SU-DHL-6 (cell line): ENCODE measurements at regions not wholly inside any gene's neighbourhood (a gene's known extent, or its start where the extent isn't known, plus 50 kb on each side); places are given as distances from the start of the nearest gene placed in this dataset.

ENCODE experiments used
- H2AFZ ChIP-seq: fragments of 200-600 bp; sonication (generic); 2 replicates; pipeline ENCODE4 v1.6.1; 2014; ENCODE audit warnings: low read depth, mild to moderate bottlenecking, moderate library complexity, mixed read lengths, antibody characterized with exemption, low read length; ENCODE audit not compliant: severe bottlenecking
- H3F3A ChIP-seq: fragments of 200-600 bp; shearing (Covaris generic); 2 replicates; pipeline ENCODE4 v1.6.0; 2016; ENCODE audit warnings: antibody characterized with exemption, mild to moderate bottlenecking; ENCODE audit not compliant: insufficient read depth
- H3K27ac ChIP-seq: fragments of 200-600 bp; sonication (generic); 2 replicates; pipeline ENCODE4 v1.5.1; 2016; ENCODE audit warnings: low read depth, mild to moderate bottlenecking, low read length, moderate library complexity, mixed read lengths
- H3K27me3 ChIP-seq: fragments of 200-600 bp; sonication (generic), shearing (Covaris generic); 2 replicates; pipeline ENCODE4 v1.6.0; 2014; ENCODE audit warnings: mild to moderate bottlenecking, low read length
- H3K36me3 ChIP-seq: fragments of 200-600 bp; sonication (generic); 2 replicates; pipeline ENCODE4 v1.6.1; 2014; ENCODE audit warnings: mild to moderate bottlenecking, low read length, mixed read lengths
- H3K4me2 ChIP-seq: fragments of 300-600, 200-600 bp; shearing (Covaris generic), sonication (generic); 2 replicates; pipeline ENCODE4 v1.6.0; 2014; ENCODE audit warnings: low read length, low read depth, mild to moderate bottlenecking; ENCODE audit not compliant: poor library complexity, severe bottlenecking
- H3K4me3 ChIP-seq: fragments of 200-600 bp; sonication (generic); 2 replicates; pipeline ENCODE4 v1.5.1; 2014; ENCODE audit warnings: antibody characterized with exemption, low read length, mild to moderate bottlenecking, mixed read lengths; ENCODE audit not compliant: insufficient read depth, poor library complexity, severe bottlenecking
- H3K79me2 ChIP-seq: fragments of 200-600 bp; sonication (generic); 2 replicates; pipeline ENCODE4 v1.6.1; 2014; ENCODE audit warnings: mild to moderate bottlenecking, low read length, moderate library complexity; ENCODE audit not compliant: insufficient read depth
- H3K9ac ChIP-seq: fragments of 200-600 bp; sonication (generic); 2 replicates; pipeline ENCODE4 v1.7.0; 2014; ENCODE audit warnings: mild to moderate bottlenecking, low read length
- H3K9me2 ChIP-seq: fragments of 200-600 bp; sonication (generic); replicated peaks from 2 replicates; pipeline ENCODE4 v1.6.1; 2014; ENCODE audit warnings: low read length; ENCODE audit not compliant: insufficient read depth
- H3K9me3 ChIP-seq: fragments of 200-600 bp; sonication (generic); 2 replicates; pipeline ENCODE4 v1.6.1; 2014; ENCODE audit warnings: low read length, mixed read lengths; ENCODE audit not compliant: insufficient read depth
- H4K20me1 ChIP-seq: fragments of 200-600 bp; sonication (generic); 2 replicates; pipeline ENCODE4 v1.6.1; 2014; ENCODE audit warnings: low read depth, mild to moderate bottlenecking, antibody characterized with exemption, low read length, moderate library complexity, mixed read lengths
- CTCF ChIP-seq: fragments of 200-600 bp; sonication (generic); IDR thresholded peaks from one replicate; pipeline ENCODE4 v1.5.1; 2017; ENCODE audit warnings: antibody characterized with exemption, mild to moderate bottlenecking, low read length, moderate library complexity; ENCODE audit not compliant: insufficient read depth, poor library complexity, severe bottlenecking
- EZH2phosphoT487 ChIP-seq: fragments of 200-600 bp; sonication (generic), shearing (Covaris generic); conservative IDR thresholded peaks from 2 replicates; pipeline ENCODE4 v1.6.1; 2018; ENCODE audit warnings: mild to moderate bottlenecking, antibody characterized with exemption, low read length, moderate library complexity, mixed read lengths

GRCh38 chr3:176961916-176962315, 235.4 kb downstream of the TBL1XR1 start:
- no peaks in the 10 kb centered on the region for H3K9me3 ChIP-seq
- H3K79me2 ChIP-seq = no peaks in the 10 kb centered on the region
- no peaks in the 10 kb centered on the region for H3F3A ChIP-seq
- no peaks in the 10 kb centered on the region for H3K36me3 ChIP-seq
- no peak overlapping the region for H3K27ac ChIP-seq
- H2AFZ ChIP-seq = no peak overlapping the region
- TF ChIP-seq EZH2phosphoT487 (no peak), CTCF (no peak)
- no peaks in the 10 kb centered on the region for H3K27me3 ChIP-seq
- no peaks in the 10 kb centered on the region for H3K9me2 ChIP-seq
- no peak overlapping the region for H3K4me2 ChIP-seq
- H3K9ac ChIP-seq = no peak overlapping the region
- no peaks in the 10 kb centered on the region for H4K20me1 ChIP-seq
- no peak overlapping the region for H3K4me3 ChIP-seq

- Histone ChIP-seq H3K4me2 (no peak overlapping the region), H3K9ac (no peak overlapping the region), H3K36me3 (no peaks in the 10 kb centered on the region), H3K4me3 (no peak overlapping the region), H4K20me1 (no peaks in the 10 kb centered on the region), H3K79me2 (no peaks in the 10 kb centered on the region), H3K27me3 (no peaks in the 10 kb centered on the region), H3K27ac (no peak overlapping the region), H3K9me2 (no peaks in the 10 kb centered on the region), H3K9me3 (no peaks in the 10 kb centered on the region), H2AFZ (no peak overlapping the region), H3F3A (no peaks in the 10 kb centered on the region)
- TF ChIP-seq EZH2phosphoT487 (no peak), CTCF (no peak)
Measured at GRCh38 chr3:176959867-176960266, 237.4 kb downstream of the TBL1XR1 start.

GRCh38 chr3:176958560-176958959, 238.7 kb downstream of the TBL1XR1 start:
- Histone ChIP-seq H3K79me2 (no peaks in the 10 kb centered on the region), H4K20me1 (no peaks in the 10 kb centered on the region), H3K27me3 (no peaks in the 10 kb centered on the region), H3K9me3 (no peaks in the 10 kb centered on the region), H3K27ac (no peak overlapping the region), H3K9me2 (no peaks in the 10 kb centered on the region), H3F3A (no peaks in the 10 kb centered on the region), H3K4me2 (no peak overlapping the region), H2AFZ (no peak overlapping the region), H3K9ac (no peak overlapping the region), H3K36me3 (no peaks in the 10 kb centered on the region), H3K4me3 (no peak overlapping the region)
- TF ChIP-seq EZH2phosphoT487 = no peak
- no peak for TF ChIP-seq CTCF
